ENCODE measurements at regions not wholly inside any gene's neighbourhood (a gene's known extent, or its start where the extent isn't known, plus 50 kb on each side); places are given as distances from the start of the nearest gene placed in this dataset.

DNA sequence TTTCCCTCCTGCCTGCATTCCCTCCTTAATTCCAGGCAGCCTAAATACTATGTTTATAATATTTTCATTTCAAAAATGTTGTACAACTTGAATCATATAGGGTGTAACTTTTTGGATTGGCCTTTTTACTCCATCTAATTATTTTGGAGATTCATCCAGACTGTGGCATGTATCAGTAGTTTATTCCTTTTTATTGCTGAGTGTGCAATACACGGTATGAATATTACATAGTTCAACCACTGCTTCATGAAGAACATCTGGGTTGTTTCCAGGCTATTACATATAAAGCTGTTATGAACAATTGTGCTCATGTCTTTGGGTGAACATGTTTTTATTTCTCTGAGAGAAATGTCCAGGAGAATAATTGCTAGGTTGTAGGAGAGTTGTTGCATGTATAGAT, 253.5 kb upstream of the SLC35B3 start:
- POLR2A ChIA-PET: no interaction called here
- intact Hi-C loops (cut with micrococcal nuclease): no loop called here
- no peak for FAIRE-seq
- Histone ChIP-seq H4K20me1 (replicated peaks; ENCODE audit: control insufficient read depth, extremely low read depth, insufficient read depth, low read length) (no peaks in the 10 kb centered on the region), H2AFZ (ENCODE audit: low read depth, low read length) (no peak overlapping the region), H3K4me3 (replicated peaks in 1 of 3; ENCODE audit: insufficient read depth in 1 of 3, low read depth in 1 of 3, low read length in 3 of 3) (no peak overlapping the region), H3K27ac (ENCODE audit: insufficient read depth, low read depth, low read length) (no peak overlapping the region), H3K79me2 (ENCODE audit: control insufficient read depth, insufficient read depth, low read length) (no peaks in the 10 kb centered on the region), H3K9me3 (replicated peaks; ENCODE audit: control insufficient read depth, insufficient read depth, low read length) (peaks cover 2% of the 10 kb centered on the region), H3K27me3 (ENCODE audit: control insufficient read depth in 2 of 2, insufficient read depth in 2 of 2, low read length in 2 of 2) (no peaks in the 10 kb centered on the region), H3K9ac (replicated peaks; ENCODE audit: extremely low read depth, insufficient read depth, low read length) (no peak overlapping the region), H3K9me1 (replicated peaks; ENCODE audit: control insufficient read depth, extremely low read depth, insufficient read depth, low read length) (no peaks in the 10 kb centered on the region), H3K4me2 (ENCODE audit: insufficient read depth, low read length) (no peak overlapping the region), H3K4me1 (ENCODE audit: control insufficient read depth, extremely low read depth, insufficient read depth, low read length) (no peaks in the 10 kb centered on the region), H3K36me3 (ENCODE audit: control insufficient read depth in 2 of 2, extremely low read depth in 1 of 2, insufficient read depth in 2 of 2, low read length in 2 of 2) (no peaks in the 10 kb centered on the region)
- TF ChIP-seq POLR2A (IDR thresholded peaks at IDR 0.05; ENCODE audit: low read depth, low read length): no peak
- no peak for TF ChIP-seq EZH2 (IDR thresholded peaks at IDR 0.05; ENCODE audit: borderline replicate concordance, low read depth, low read length, severe bottlenecking)
- TF ChIP-seq FOS (IDR thresholded peaks at IDR 0.05; ENCODE audit: borderline replicate concordance, insufficient read depth, low read length): no peak
- TF ChIP-seq MAX (IDR thresholded peaks at IDR 0.05; ENCODE audit: insufficient read depth, insufficient read length): no peak
- no peak for TF ChIP-seq GATA2 (IDR thresholded peaks at IDR 0.05; ENCODE audit: insufficient read depth, insufficient read length, low read depth, low read length)
- no peak for TF ChIP-seq MYC (IDR thresholded peaks at IDR 0.05; ENCODE audit: low read depth, low read length)
- TF ChIP-seq POLR2AphosphoS5 (IDR thresholded peaks at IDR 0.05; ENCODE audit: insufficient read depth, low read depth, low read length): no peak
- no peak for TF ChIP-seq JUN (IDR thresholded peaks at IDR 0.05; ENCODE audit: borderline replicate concordance, insufficient read depth, insufficient read length, low read depth)
- dilution Hi-C loops (cut with MboI; ENCODE audit: extremely low pct_ligation_motif_present, low sequenced_read_pairs): no loop called here
- BruUV-seq (replicated peaks): no TSS peak
- CTCF ChIA-PET: no interaction called here
- DNase-seq (ENCODE audit: low read depth, low spot score): no peak

DNA sequence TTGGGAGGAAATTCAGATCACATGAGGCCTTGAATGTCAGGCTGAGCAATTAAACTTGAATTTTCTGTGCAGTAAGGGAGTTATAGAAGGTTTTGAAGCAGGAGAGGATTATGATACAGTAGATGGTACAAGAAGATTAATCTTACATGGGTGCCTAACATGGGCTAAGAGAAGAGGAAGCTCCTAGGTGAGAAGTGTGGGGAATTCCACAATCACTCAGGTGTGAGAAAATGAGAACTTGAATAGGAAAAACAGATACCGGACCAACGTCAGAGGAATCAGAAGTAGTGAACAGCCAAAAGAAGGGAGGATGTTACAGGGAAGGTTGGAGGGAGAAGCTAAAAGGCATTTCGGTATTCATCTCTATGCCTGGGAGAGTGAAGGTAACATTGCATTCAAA, 250.7 kb upstream of the SLC35B3 start:
- Histone ChIP-seq H4K20me1 (replicated peaks; ENCODE audit: control insufficient read depth, extremely low read depth, insufficient read depth, low read length) (no peaks in the 10 kb centered on the region), H3K9me3 (replicated peaks; ENCODE audit: control insufficient read depth, insufficient read depth, low read length) (no peaks in the 10 kb centered on the region), H3K27ac (ENCODE audit: insufficient read depth, low read depth, low read length) (no peak overlapping the region), H3K9ac (replicated peaks; ENCODE audit: extremely low read depth, insufficient read depth, low read length) (no peak overlapping the region), H3K9me1 (replicated peaks; ENCODE audit: control insufficient read depth, extremely low read depth, insufficient read depth, low read length) (no peaks in the 10 kb centered on the region), H3K4me1 (ENCODE audit: control insufficient read depth, extremely low read depth, insufficient read depth, low read length) (no peaks in the 10 kb centered on the region), H3K4me3 (replicated peaks in 1 of 3; ENCODE audit: insufficient read depth in 1 of 3, low read depth in 1 of 3, low read length in 3 of 3) (no peak overlapping the region), H3K27me3 (ENCODE audit: control insufficient read depth in 2 of 2, insufficient read depth in 2 of 2, low read length in 2 of 2) (no peaks in the 10 kb centered on the region), H3K36me3 (ENCODE audit: control insufficient read depth in 2 of 2, extremely low read depth in 1 of 2, insufficient read depth in 2 of 2, low read length in 2 of 2) (no peaks in the 10 kb centered on the region), H3K4me2 (ENCODE audit: insufficient read depth, low read length) (no peak overlapping the region), H2AFZ (ENCODE audit: low read depth, low read length) (no peak overlapping the region), H3K79me2 (ENCODE audit: control insufficient read depth, insufficient read depth, low read length) (no peaks in the 10 kb centered on the region)
- no TSS peak for BruUV-seq (replicated peaks)
- no peak for DNase-seq (ENCODE audit: low read depth, low spot score)
- ChIA-PET POLR2A (no interaction called here), CTCF (no interaction called here)
- TF ChIP-seq POLR2AphosphoS5 (IDR thresholded peaks at IDR 0.05; ENCODE audit: insufficient read depth, low read depth, low read length): no peak
- TF ChIP-seq POLR2A (IDR thresholded peaks at IDR 0.05; ENCODE audit: low read depth, low read length): no peak
- TF ChIP-seq, protein P1, sequence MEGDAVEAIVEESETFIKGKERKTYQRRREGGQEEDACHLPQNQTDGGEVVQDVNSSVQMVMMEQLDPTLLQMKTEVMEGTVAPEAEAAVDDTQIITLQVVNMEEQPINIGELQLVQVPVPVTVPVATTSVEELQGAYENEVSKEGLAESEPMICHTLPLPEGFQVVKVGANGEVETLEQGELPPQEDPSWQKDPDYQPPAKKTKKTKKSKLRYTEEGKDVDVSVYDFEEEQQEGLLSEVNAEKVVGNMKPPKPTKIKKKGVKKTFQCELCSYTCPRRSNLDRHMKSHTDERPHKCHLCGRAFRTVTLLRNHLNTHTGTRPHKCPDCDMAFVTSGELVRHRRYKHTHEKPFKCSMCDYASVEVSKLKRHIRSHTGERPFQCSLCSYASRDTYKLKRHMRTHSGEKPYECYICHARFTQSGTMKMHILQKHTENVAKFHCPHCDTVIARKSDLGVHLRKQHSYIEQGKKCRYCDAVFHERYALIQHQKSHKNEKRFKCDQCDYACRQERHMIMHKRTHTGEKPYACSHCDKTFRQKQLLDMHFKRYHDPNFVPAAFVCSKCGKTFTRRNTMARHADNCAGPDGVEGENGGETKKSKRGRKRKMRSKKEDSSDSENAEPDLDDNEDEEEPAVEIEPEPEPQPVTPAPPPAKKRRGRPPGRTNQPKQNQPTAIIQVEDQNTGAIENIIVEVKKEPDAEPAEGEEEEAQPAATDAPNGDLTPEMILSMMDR (IDR thresholded peaks at IDR 0.05; ENCODE audit: extremely low read depth in 1 of 2, insufficient read depth in 1 of 2, low read depth in 1 of 2, low read length in 2 of 2): no peak
- no peak for TF ChIP-seq JUN (IDR thresholded peaks at IDR 0.05; ENCODE audit: borderline replicate concordance, insufficient read depth, insufficient read length, low read depth)
- TF ChIP-seq GATA2 (IDR thresholded peaks at IDR 0.05; ENCODE audit: insufficient read depth, insufficient read length, low read depth, low read length): no peak
- intact Hi-C loops (cut with micrococcal nuclease): no loop called here
- FAIRE-seq: no peak
- dilution Hi-C loops (cut with MboI; ENCODE audit: extremely low pct_ligation_motif_present, low sequenced_read_pairs): no loop called here
